OCI-LY3 (cell line): ENCODE measurements at regions not wholly inside any gene's neighbourhood (a gene's known extent, or its start where the extent isn't known, plus 50 kb on each side); places are given as distances from the start of the nearest gene placed in this dataset.

Experiments
- EZH2phosphoT487 ChIP-seq: fragments of 200-600 bp; shearing (Covaris generic); IDR thresholded peaks from 2 replicates; pipeline ENCODE4 v1.6.1; 2018; ENCODE audit warnings: antibody characterized with exemption, mixed run types, low read depth
- TF ChIP-seq, protein P1 (sequence below): fragments of 200-600, 300-600 bp; sonication (generic); IDR thresholded peaks from 2 replicates; pipeline ENCODE4 v1.5.1; 2014; ENCODE audit warnings: antibody characterized with exemption, low read length, low read depth

DNA sequence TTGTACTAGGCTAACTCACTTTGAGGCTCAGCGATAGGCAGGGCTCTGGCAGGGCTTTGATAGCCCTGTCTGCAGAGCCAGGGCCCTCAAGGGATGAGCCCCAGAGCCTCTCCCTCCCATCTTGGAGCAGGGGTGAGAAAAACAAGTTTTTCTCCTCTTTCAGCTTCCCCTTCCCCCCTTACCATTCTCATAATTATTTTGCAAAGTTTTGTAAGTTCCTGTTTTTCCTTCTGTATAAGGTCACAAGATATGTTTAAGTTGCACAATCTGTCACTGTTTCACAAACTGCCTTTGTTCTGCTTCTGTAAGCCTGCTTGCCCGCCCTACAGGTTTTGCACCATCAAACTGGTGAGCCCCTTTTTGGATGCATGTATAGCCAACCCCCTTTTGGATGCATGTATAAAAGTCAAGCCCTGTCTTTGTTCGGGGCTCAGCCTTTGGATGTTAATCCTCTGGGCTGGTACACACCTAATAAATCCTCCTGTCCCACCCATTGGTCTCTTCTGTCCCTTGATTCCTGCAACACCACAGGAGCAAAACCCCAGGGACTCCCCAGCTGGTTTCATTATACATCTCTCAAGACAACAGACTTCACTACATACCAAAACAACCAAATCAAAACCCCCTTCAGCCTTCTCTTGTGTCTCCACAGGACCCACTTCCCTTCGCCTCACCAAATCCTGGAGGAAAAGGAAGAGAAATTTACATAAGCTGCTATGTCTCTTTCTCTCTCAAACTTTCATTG is 52.5 kb upstream of the RESF1 start:
- TF ChIP-seq, protein P1, sequence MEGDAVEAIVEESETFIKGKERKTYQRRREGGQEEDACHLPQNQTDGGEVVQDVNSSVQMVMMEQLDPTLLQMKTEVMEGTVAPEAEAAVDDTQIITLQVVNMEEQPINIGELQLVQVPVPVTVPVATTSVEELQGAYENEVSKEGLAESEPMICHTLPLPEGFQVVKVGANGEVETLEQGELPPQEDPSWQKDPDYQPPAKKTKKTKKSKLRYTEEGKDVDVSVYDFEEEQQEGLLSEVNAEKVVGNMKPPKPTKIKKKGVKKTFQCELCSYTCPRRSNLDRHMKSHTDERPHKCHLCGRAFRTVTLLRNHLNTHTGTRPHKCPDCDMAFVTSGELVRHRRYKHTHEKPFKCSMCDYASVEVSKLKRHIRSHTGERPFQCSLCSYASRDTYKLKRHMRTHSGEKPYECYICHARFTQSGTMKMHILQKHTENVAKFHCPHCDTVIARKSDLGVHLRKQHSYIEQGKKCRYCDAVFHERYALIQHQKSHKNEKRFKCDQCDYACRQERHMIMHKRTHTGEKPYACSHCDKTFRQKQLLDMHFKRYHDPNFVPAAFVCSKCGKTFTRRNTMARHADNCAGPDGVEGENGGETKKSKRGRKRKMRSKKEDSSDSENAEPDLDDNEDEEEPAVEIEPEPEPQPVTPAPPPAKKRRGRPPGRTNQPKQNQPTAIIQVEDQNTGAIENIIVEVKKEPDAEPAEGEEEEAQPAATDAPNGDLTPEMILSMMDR: no peak
- TF ChIP-seq EZH2phosphoT487: no peak
